Mesendoderm (in vitro differentiated cells): ENCODE measurements at regions not wholly inside any gene's neighbourhood (a gene's known extent, or its start where the extent isn't known, plus 50 kb on each side); places are given as distances from the start of the nearest gene placed in this dataset.
A peak's percentile ranks its signal among the peaks of the same experiment; 100 is the strongest.

Experiments used
- DNase-seq: peaks from one replicate; pipeline ENCODE4 v3.0.0; 2013
- H2AK5ac ChIP-seq: 2 replicates; pipeline ENCODE4 v1.6.1; 2013; ENCODE audit warnings: low read length, inconsistent platforms
- H2BK120ac ChIP-seq: 2 replicates; pipeline ENCODE4 v1.6.1; 2013; ENCODE audit warnings: low read depth, mild to moderate bottlenecking, low read length, moderate library complexity, mixed read lengths
- H2BK15ac ChIP-seq: replicated peaks from 2 replicates; pipeline ENCODE4 v1.6.1; 2013; ENCODE audit warnings: low read depth, mild to moderate bottlenecking, moderate library complexity
- H2BK5ac ChIP-seq: 2 replicates; pipeline ENCODE4 v1.6.1; 2013; ENCODE audit warnings: low read length, inconsistent platforms
- H3K18ac ChIP-seq: 2 replicates; pipeline ENCODE4 v1.6.1; 2013; ENCODE audit warnings: mild to moderate bottlenecking, low read length, mixed read lengths
- H3K23ac ChIP-seq: one replicate; pipeline ENCODE4 v1.6.1; 2013; ENCODE audit warnings: low read length
- H3K27ac ChIP-seq: 2 replicates; pipeline ENCODE4 v1.5.1; 2013; ENCODE audit warnings: low read depth, mild to moderate bottlenecking, inconsistent platforms, low read length, moderate library complexity
- H3K27me3 ChIP-seq: 2 replicates; pipeline ENCODE4 v1.6.1; 2013; ENCODE audit warnings: low read length, control low read depth, mild to moderate bottlenecking, inconsistent platforms; ENCODE audit not compliant: insufficient read depth, poor library complexity
- H3K36me3 ChIP-seq: 2 replicates; pipeline ENCODE4 v1.6.1; 2013; ENCODE audit warnings: low read length, inconsistent platforms; ENCODE audit not compliant: control insufficient read depth, insufficient read depth
- H3K4ac ChIP-seq: one replicate; pipeline ENCODE4 v1.6.1; 2013; ENCODE audit warnings: low read depth, mild to moderate bottlenecking, low read length, moderate library complexity
- H3K4me1 ChIP-seq: 2 replicates; pipeline ENCODE4 v1.6.1; 2013; ENCODE audit warnings: low read depth, low read length, inconsistent platforms; ENCODE audit not compliant: control insufficient read depth
- H3K4me2 ChIP-seq: 2 replicates; pipeline ENCODE4 v1.6.1; 2013; ENCODE audit warnings: low read length
- H3K4me3 ChIP-seq: 2 replicates; pipeline ENCODE4 v1.5.1; 2013; ENCODE audit warnings: mild to moderate bottlenecking, low read length
- H3K56ac ChIP-seq: one replicate; pipeline ENCODE4 v1.6.1; 2013; ENCODE audit warnings: low read length
- H3K79me1 ChIP-seq: 2 replicates; pipeline ENCODE4 v1.6.1; 2013; ENCODE audit warnings: low read length, inconsistent platforms
- H3K79me2 ChIP-seq: 2 replicates; pipeline ENCODE4 v1.6.1; 2013; ENCODE audit warnings: mild to moderate bottlenecking, low read length; ENCODE audit not compliant: control insufficient read depth, insufficient read depth
- H3K9ac ChIP-seq: 2 replicates; pipeline ENCODE4 v1.6.1; 2013; ENCODE audit warnings: low read length, inconsistent platforms
- H4K5ac ChIP-seq: one replicate; pipeline ENCODE4 v1.6.1; 2013; ENCODE audit warnings: low read length
- H4K8ac ChIP-seq: one replicate; pipeline ENCODE4 v1.6.1; 2013; ENCODE audit warnings: low read depth, mild to moderate bottlenecking, control low read depth, low read length, moderate library complexity
- WGBS: extraction: QIAGEN DNeasy Blood & Tissue Kit; methylation state at CpG from one replicate; pipeline ENCODE4 v1.1.7; 2013; ENCODE audit warnings: low lambda C conversion rate, missing lambda C conversion rate; ENCODE audit not compliant: insufficient coverage; ENCODE audit errors: extremely low coverage; 5-methylcytosine and 5-hydroxymethylcytosine counted together

DNA sequence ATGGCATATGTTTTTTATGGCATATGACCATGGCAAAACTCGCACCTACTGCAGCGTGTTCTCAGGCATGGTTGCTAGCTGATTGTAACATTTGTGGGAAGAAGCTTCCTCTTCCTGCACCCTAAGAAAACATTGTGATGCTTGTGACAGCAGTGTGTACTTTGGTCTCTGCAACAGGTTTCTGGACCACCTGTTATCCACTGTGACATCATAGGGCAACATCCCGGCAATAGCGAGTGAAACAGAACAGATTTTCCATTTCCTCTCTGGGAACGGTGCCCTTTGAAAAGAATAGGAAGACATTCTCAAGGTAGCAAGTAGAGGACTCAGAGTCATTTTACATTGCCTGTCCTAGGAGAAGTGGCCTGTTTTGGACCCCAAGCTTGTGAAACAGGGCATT lies 135.4 kb upstream of the TRHDE start:
- no peak overlapping the region for H3K18ac ChIP-seq
- no peak overlapping the region for H3K4ac ChIP-seq
- no peak overlapping the region for H3K4me2 ChIP-seq
- no peaks in the 10 kb centered on the region for H3K79me1 ChIP-seq
- H2BK5ac ChIP-seq, result no peak overlapping the region
- H3K56ac ChIP-seq, result no peak overlapping the region
- H4K8ac ChIP-seq, result no peak overlapping the region
- no peaks in the 10 kb centered on the region for H3K27me3 ChIP-seq
- no peak overlapping the region for H3K27ac ChIP-seq
- no peak overlapping the region for H3K9ac ChIP-seq
- WGBS, result no CpG with 5 or more reads among the region's 5 CpGs
- no peak overlapping the region for H3K4me3 ChIP-seq
- H3K36me3 ChIP-seq, result no peaks in the 10 kb centered on the region
- H2BK120ac ChIP-seq, result no peak overlapping the region
- no peak for DNase-seq
- H4K5ac ChIP-seq, result no peak overlapping the region
- no peak overlapping the region for H3K23ac ChIP-seq
- no peaks in the 10 kb centered on the region for H3K79me2 ChIP-seq
- H3K4me1 ChIP-seq, result no peaks in the 10 kb centered on the region
- no peak overlapping the region for H2BK15ac ChIP-seq
- H2AK5ac ChIP-seq, result no peak overlapping the region

GRCh38 chr12:72139411-72139810 lies 132.8 kb upstream of the TRHDE start:
- Histone ChIP-seq H2BK120ac (no peak overlapping the region), H3K27me3 (no peaks in the 10 kb centered on the region), H2BK15ac (no peak overlapping the region), H3K4me2 (no peak overlapping the region), H3K36me3 (no peaks in the 10 kb centered on the region), H3K27ac (no peak overlapping the region), H3K23ac (no peak overlapping the region), H2AK5ac (no peak overlapping the region), H3K4ac (no peak overlapping the region), H3K18ac (no peak overlapping the region), H3K4me3 (no peak overlapping the region), H3K79me2 (no peaks in the 10 kb centered on the region), H4K8ac (no peak overlapping the region), H4K5ac (no peak overlapping the region), H3K4me1 (no peaks in the 10 kb centered on the region), H3K79me1 (no peaks in the 10 kb centered on the region), H3K9ac (no peak overlapping the region), H3K56ac (no peak overlapping the region), H2BK5ac (no peak overlapping the region)
- DNase-seq, result no peak
- no CpG with 5 or more reads among the region's 4 CpGs for WGBS

DNA sequence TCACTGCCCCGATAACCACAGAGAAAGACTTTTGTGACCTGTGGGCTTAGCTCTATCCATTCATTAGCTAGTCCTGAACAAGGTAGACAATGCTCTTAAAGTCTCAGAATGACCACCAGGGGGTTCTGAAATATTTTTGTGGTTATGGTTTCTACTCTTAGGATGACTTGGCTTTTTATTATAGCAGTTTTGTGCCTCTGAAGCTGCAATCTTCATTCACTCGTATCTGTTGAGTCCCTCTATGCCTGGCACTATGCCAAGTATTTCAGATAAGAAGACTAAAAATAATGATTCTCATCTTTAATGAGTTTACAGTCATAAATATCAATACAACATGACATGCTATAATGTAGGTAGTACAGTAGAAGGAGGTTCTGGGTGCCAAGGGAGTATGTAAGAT lies 130.8 kb upstream of the TRHDE start:
- H3K4me1 ChIP-seq, result no peaks in the 10 kb centered on the region
- H4K5ac ChIP-seq, result no peak overlapping the region
- no peak overlapping the region for H2BK120ac ChIP-seq
- no peak overlapping the region for H3K23ac ChIP-seq
- DNase-seq, result peak; percentile 15
- H3K79me2 ChIP-seq, result no peaks in the 10 kb centered on the region
- H2BK5ac ChIP-seq, result no peak overlapping the region
- H2AK5ac ChIP-seq, result no peak overlapping the region
- H3K56ac ChIP-seq, result no peak overlapping the region
- H3K4me3 ChIP-seq, result no peak overlapping the region
- H3K27me3 ChIP-seq, result no peaks in the 10 kb centered on the region
- no peak overlapping the region for H3K27ac ChIP-seq
- H3K79me1 ChIP-seq, result no peaks in the 10 kb centered on the region
- H2BK15ac ChIP-seq, result no peak overlapping the region
- H3K4ac ChIP-seq, result no peak overlapping the region
- WGBS, result no CpG with 5 or more reads among the region's 2 CpGs
- H3K36me3 ChIP-seq, result no peaks in the 10 kb centered on the region
- H3K9ac ChIP-seq, result no peak overlapping the region
- H4K8ac ChIP-seq, result no peak overlapping the region
- no peak overlapping the region for H3K4me2 ChIP-seq
- H3K18ac ChIP-seq, result no peak overlapping the region

DNA sequence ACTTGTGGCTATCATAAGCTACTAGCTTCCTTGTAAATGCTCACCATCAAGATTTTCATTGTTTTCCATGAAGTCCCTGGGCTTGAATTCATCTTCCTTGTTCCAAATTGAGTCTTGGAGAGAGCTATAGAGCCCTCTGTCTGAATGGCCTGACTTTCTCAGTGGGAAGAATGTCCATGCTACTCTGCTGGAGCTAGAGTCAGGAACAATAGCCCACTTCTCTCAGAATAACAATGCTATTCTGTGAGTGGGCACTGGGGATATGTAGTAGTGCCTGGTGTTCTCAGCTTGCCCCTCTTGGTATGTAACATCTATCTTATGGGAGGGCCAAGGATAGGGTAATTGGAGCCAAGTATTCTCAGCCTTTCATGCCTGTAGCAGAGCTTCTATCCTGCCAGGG lies 127.6 kb upstream of the TRHDE start:
- no peaks in the 10 kb centered on the region for H3K36me3 ChIP-seq
- DNase-seq, result no peak
- H2BK120ac ChIP-seq, result no peak overlapping the region

GRCh38 chr12:72146495-72146894 lies 125.7 kb upstream of the TRHDE start:
- H3K79me2 ChIP-seq, result no peaks in the 10 kb centered on the region

More for the DNA sequence above, 127.6 kb upstream of the TRHDE start:
- no peaks in the 10 kb centered on the region for H3K79me2 ChIP-seq
- H3K23ac ChIP-seq, result no peak overlapping the region
- no peak overlapping the region for H3K27ac ChIP-seq
- H4K8ac ChIP-seq, result no peak overlapping the region
- no peak overlapping the region for H3K4me2 ChIP-seq
- H3K79me1 ChIP-seq, result no peaks in the 10 kb centered on the region
- H2AK5ac ChIP-seq, result no peak overlapping the region
- H2BK15ac ChIP-seq, result no peak overlapping the region
- H4K5ac ChIP-seq, result no peak overlapping the region
- no peak overlapping the region for H3K18ac ChIP-seq
- no peak overlapping the region for H3K4ac ChIP-seq
- H2BK5ac ChIP-seq, result no peak overlapping the region
- no peaks in the 10 kb centered on the region for H3K4me1 ChIP-seq
- no peaks in the 10 kb centered on the region for H3K27me3 ChIP-seq
- no peak overlapping the region for H3K56ac ChIP-seq
- H3K4me3 ChIP-seq, result no peak overlapping the region
- H3K9ac ChIP-seq, result no peak overlapping the region

GRCh38 chr12:72148709-72149108 lies 123.5 kb upstream of the TRHDE start:
- Histone ChIP-seq H3K18ac (no peak overlapping the region), H3K79me2 (no peaks in the 10 kb centered on the region), H3K4me3 (no peak overlapping the region), H2BK5ac (no peak overlapping the region), H3K9ac (no peak overlapping the region), H3K4me2 (no peak overlapping the region), H3K56ac (no peak overlapping the region), H3K27ac (no peak overlapping the region), H2BK15ac (no peak overlapping the region), H3K79me1 (no peaks in the 10 kb centered on the region), H4K5ac (no peak overlapping the region), H2AK5ac (no peak overlapping the region), H3K36me3 (no peaks in the 10 kb centered on the region), H3K4me1 (no peaks in the 10 kb centered on the region), H4K8ac (no peak overlapping the region), H2BK120ac (no peak overlapping the region), H3K23ac (no peak overlapping the region), H3K4ac (no peak overlapping the region), H3K27me3 (no peaks in the 10 kb centered on the region)
- DNase-seq, result no peak
- WGBS, result no CpG with 5 or more reads among the region's 3 CpGs

More at GRCh38 chr12:72146495-72146894, 125.7 kb upstream of the TRHDE start:
- Histone ChIP-seq H3K79me1 (no peaks in the 10 kb centered on the region), H3K36me3 (no peaks in the 10 kb centered on the region), H3K4me2 (no peak overlapping the region), H4K5ac (no peak overlapping the region), H3K4me1 (no peaks in the 10 kb centered on the region), H3K27ac (no peak overlapping the region), H3K9ac (no peak overlapping the region), H4K8ac (no peak overlapping the region), H3K27me3 (no peaks in the 10 kb centered on the region), H3K56ac (no peak overlapping the region), H2AK5ac (no peak overlapping the region), H3K23ac (no peak overlapping the region), H3K4me3 (no peak overlapping the region), H2BK5ac (no peak overlapping the region), H2BK120ac (no peak overlapping the region), H3K4ac (no peak overlapping the region), H2BK15ac (no peak overlapping the region), H3K18ac (no peak overlapping the region)
- WGBS, result no CpG with 5 or more reads among the region's 12 CpGs
- DNase-seq, result no peak
